GM12864 (cell line): ENCODE measurements at regions not wholly inside any gene's neighbourhood (a gene's known extent, or its start where the extent isn't known, plus 50 kb on each side); places are given as distances from the start of the nearest gene placed in this dataset.
"Not testable (repeated sequence)": the region's sequence is repeated elsewhere in the genome, so short reads cannot be mapped to it uniquely, and the experiment has no call there.

ENCODE experiments used
- DNase-seq: peaks from one replicate; pipeline ENCODE4 v3.0.0-alpha.2; 2011; ENCODE audit warnings: low read depth
- H3K4me3 ChIP-seq: 2 replicates; pipeline ENCODE4 v1.5.1; 2011; ENCODE audit warnings: mild to moderate bottlenecking, low read depth, low read length, control low read depth
- TF ChIP-seq, protein P1 (sequence below): IDR thresholded peaks from 2 replicates; pipeline ENCODE4 v1.5.1; 2011; ENCODE audit warnings: low read depth, mild to moderate bottlenecking, moderate library complexity, low read length, control low read depth, inconsistent platforms; ENCODE audit errors: missing control alignments

DNA sequence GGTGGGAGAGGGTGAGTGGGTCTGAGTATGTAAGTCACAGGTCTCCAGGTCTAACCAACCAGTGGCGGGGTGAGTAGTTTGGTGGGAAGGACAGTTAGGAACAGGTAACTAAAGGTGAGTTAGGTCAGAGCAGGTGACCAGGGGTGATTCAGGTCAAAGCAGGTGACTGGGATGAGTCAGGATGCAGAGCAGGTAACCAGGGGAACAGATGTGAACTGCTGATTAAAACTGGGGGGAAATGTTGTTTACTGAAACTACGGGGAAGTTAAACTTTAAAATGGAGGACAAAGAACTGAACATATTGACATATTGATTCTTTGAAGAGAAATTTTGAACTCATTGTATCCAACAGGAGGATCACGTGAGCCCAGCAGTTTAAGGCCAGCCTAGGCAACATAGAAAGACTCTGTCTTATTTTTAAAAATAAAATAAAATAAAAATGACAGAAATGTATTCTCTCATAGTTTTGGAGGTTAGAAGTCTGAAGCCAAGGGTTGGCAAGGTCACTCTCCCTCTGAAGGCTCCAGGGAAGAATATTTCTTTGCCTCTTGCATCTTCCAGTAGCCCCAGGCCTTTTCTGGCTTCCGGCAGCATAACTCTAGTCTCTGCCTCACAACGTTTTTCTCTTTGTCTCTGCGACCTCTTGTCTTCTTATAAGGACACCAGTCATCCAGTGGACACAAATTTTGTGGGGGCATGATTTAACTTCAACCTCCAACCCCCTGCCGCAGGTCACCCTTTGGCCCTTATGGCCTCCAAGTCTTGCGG is 64.3 kb upstream of the TINAGL1 start:
- H3K4me3 ChIP-seq, result no peak overlapping the region
- TF ChIP-seq, protein P1, sequence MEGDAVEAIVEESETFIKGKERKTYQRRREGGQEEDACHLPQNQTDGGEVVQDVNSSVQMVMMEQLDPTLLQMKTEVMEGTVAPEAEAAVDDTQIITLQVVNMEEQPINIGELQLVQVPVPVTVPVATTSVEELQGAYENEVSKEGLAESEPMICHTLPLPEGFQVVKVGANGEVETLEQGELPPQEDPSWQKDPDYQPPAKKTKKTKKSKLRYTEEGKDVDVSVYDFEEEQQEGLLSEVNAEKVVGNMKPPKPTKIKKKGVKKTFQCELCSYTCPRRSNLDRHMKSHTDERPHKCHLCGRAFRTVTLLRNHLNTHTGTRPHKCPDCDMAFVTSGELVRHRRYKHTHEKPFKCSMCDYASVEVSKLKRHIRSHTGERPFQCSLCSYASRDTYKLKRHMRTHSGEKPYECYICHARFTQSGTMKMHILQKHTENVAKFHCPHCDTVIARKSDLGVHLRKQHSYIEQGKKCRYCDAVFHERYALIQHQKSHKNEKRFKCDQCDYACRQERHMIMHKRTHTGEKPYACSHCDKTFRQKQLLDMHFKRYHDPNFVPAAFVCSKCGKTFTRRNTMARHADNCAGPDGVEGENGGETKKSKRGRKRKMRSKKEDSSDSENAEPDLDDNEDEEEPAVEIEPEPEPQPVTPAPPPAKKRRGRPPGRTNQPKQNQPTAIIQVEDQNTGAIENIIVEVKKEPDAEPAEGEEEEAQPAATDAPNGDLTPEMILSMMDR, result no peak
- DNase-seq, result no peak

DNA sequence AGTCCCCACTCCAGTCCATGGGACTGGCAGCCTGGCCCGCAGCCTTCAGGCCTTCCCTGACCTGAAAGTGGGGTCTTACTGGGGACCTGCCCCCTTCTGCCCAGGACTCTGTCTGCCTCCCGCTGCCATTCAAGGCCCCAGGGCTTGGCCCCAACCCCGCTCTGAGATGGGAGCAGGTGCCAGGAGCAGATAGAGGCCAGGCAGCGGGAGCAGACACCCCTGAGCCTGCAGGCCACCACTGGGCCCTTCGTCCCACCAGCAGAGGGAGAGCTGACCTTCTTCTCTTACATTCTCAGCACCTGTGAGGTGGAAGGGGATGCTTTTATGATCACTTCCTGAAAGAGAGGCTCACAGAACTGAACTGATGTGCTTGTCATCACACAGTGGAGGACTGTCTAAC is 62.2 kb upstream of the TINAGL1 start:
- TF ChIP-seq, protein P1, result no peak
- DNase-seq, result no peak
- H3K4me3 ChIP-seq, result no peak overlapping the region

DNA sequence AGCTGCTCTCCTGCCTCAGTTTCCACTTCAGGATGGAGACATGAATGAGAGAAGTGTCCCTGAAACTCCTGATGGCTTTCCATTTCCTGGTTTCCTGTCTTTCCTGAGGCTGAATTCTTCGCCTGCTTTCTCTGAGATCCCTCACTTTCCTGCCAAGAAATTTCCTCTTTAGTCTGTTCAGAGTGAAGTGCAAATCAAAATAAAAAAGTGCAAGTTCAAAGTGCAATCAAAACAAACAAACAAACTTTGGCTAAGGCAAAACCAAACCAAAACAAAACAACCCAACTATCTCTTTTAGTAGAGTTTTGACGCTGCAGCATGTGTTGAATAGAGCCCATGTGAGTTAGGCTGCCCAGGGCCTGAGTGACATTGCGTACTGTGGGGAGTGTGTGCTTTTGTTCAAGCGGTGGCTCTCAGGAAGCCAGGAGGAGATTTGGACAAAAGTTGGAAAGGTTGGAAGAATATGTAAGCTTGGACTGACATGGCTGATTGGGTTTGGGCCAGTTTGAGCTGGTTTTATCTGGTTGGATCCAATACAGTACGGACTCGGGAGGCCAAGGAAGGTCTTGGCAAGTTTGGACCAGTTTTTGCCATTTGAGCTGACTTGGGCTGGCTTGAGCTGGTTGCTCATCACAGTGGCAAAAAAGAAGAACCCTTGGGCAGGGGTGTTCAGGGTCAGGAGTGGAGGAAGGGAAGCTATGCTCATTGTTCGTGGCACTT is 61.1 kb upstream of the TINAGL1 start:
- DNase-seq, result no peak
- H3K4me3 ChIP-seq, result no peak overlapping the region
- TF ChIP-seq, protein P1, result no peak

DNA sequence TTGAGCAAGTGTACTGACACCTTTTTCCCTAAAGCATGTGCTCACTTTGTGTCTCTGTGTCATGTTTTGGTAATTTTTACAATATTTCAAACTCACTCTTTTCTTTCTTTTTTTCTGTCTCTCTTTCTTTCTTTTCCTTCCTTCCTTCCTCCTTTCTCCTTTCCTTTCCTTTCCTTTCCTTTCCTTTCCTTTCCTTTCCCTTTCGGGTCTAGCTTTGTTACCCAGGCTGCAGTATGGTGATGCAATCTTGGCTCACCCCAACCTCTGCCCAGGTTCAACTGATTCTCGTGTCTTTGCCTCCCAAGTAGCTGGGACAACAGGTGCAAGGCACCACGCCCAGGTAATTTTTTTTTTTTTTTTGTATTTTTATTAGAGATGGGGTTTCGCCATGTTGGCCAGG is 60.4 kb upstream of the TINAGL1 start:
- H3K4me3 ChIP-seq, result no peak overlapping the region
- no peak for DNase-seq
- TF ChIP-seq, protein P1, result no peak

DNA sequence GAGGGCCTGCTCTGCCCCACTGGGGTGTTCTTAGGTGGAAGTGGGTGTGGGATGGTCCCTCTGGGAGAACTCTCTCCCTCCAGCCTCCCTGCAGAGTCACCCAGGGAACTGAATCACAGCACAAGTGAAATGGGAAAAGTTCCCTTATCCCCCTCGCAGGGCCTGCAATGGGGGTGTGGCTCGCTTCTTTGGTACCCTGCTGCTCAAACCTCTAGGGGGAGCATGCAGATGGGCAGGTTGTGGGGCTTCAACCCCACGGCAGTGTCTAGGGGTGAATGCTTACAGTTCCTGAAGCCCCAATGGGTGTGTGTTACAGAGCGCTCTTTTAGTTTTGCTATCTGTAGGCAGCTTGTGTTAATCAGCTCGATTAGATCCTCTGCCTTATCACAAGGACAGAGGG is 59.0 kb upstream of the TINAGL1 start:
- TF ChIP-seq, protein P1, result no peak
- no peak for DNase-seq
- no peak overlapping the region for H3K4me3 ChIP-seq

DNA sequence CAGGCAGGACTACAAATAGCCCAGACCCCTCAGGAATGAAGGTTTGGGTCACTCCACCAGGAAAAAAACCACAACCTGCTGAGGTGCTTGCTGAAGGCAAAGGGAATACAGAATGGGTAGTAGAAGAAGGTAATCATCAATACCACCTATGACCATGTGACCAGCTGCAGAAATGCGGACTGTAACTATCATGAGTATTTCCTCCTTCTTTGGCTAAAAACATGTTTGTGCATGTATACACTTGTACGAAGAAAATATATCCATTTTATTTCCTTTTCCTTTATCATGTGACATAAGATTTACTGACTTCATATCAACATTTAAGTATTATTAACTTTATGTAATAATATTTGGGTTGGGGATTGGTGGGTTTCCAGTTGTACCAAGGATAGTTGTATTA is 58.3 kb upstream of the TINAGL1 start:
- H3K4me3 ChIP-seq, result not testable (repeated sequence)

DNA sequence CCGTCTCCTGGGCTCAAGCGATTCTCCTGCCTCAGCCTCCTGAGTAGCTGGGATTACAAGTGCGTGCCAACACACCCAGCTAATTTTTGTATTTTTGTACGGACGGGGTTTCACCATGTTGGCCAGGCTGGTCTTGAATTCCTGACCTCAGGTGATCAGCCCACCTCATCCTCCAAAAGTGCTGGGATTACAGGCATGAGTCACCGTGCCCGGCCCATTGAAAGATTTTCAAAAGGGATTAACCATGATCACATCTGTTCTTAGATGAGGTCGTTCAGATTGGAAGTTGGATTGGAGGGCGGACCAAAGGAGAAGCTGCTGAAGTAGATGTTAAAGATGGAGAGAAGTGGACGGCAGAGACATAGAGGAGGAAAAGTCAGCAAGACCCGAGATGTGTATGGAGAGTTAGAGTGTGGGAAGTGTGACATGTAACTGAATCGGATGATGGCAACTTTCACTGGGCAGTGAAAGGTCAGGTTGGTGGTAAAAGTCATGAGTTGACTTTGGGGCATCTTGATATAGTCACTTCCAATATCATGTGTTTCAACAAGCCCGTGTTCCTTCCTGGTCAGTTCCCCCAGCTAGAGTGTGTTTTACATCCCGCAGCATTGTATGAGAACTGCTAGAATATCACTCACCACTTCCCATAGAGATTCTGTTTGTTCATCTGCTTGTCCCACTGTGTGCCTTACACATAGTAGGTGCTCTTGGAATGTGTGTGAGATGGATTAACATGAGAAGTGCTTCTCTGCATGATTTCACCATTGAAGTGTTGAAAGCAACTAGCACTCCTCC is 54.4 kb upstream of the TINAGL1 start:
- TF ChIP-seq, protein P1, result no peak
- no peak overlapping the region for H3K4me3 ChIP-seq
- no peak for DNase-seq

More for the DNA sequence above, 58.3 kb upstream of the TINAGL1 start:
- not testable (repeated sequence) for DNase-seq
